SJSA1 (cell line): ENCODE measurements at regions not wholly inside any gene's neighbourhood (a gene's known extent, or its start where the extent isn't known, plus 50 kb on each side); places are given as distances from the start of the nearest gene placed in this dataset.
"Not testable (repeated sequence)": the region's sequence is repeated elsewhere in the genome, so short reads cannot be mapped to it uniquely, and the experiment has no call there.

Experiments
- DNase-seq, 2 experiments: peaks; one replicate each; pipeline ENCODE4 v3.0.0-alpha.2; 2015 to 2020; ENCODE audit warnings: low spot score in 2 of 2, low read depth in 1 of 2
- H3K27ac ChIP-seq: fragments of 250-450 bp; sonication (Bioruptor Pico); 2 replicates; pipeline ENCODE4 v1.5.1; 2020; ENCODE audit warnings: mild to moderate bottlenecking, moderate library complexity
- H3K27me3 ChIP-seq: fragments of 250-450 bp; sonication (Bioruptor Pico); replicated peaks from 2 replicates; pipeline ENCODE4 v1.5.1; 2020; ENCODE audit warnings: mild to moderate bottlenecking, moderate library complexity
- H3K36me3 ChIP-seq: fragments of 250-450 bp; sonication (Bioruptor Pico); 2 replicates; pipeline ENCODE4 v1.5.1; 2020; ENCODE audit warnings: mild to moderate bottlenecking
- H3K4me1 ChIP-seq: fragments of 250-450 bp; sonication (Bioruptor Pico); replicated peaks from 2 replicates; pipeline ENCODE4 v1.6.1; 2021; ENCODE audit warnings: mild to moderate bottlenecking
- H3K4me3 ChIP-seq: fragments of 250-450 bp; sonication (Bioruptor Pico); 2 replicates; pipeline ENCODE4 v1.5.1; 2020; ENCODE audit warnings: mild to moderate bottlenecking
- H3K9me3 ChIP-seq: fragments of 250-450 bp; sonication (Bioruptor Pico); replicated peaks from 2 replicates; pipeline ENCODE4 v1.5.1; 2020; ENCODE audit warnings: mild to moderate bottlenecking

- H3K4me3 ChIP-seq, result no peak overlapping the region
- no peaks in the 10 kb centered on the region for H3K36me3 ChIP-seq
- no peak overlapping the region for H3K27ac ChIP-seq
- H3K4me1 ChIP-seq, result no peaks in the 10 kb centered on the region
- no peaks in the 10 kb centered on the region for H3K27me3 ChIP-seq
- no peak for DNase-seq
- H3K9me3 ChIP-seq, result no peaks in the 10 kb centered on the region
Observed at GRCh38 chr2:182477774-182478173, 50.9 kb upstream of the PDE1A start.

- no peaks in the 10 kb centered on the region; the same call in 1 of the 2 replicates for H3K27me3 ChIP-seq
- H3K27ac ChIP-seq, result no peak overlapping the region
- no peaks in the 10 kb centered on the region for H3K4me1 ChIP-seq
- H3K9me3 ChIP-seq, result no peaks in the 10 kb centered on the region
- no peak overlapping the region for H3K4me3 ChIP-seq
- no peak for DNase-seq
- no peaks in the 10 kb centered on the region for H3K36me3 ChIP-seq
Observed at GRCh38 chr2:182481676-182482075, 54.8 kb upstream of the PDE1A start.

- no peak for DNase-seq
- Histone ChIP-seq H3K27ac (no peak overlapping the region), H3K27me3 (no peaks in the 10 kb centered on the region; the same call in 1 of the 2 replicates), H3K4me3 (no peak overlapping the region), H3K36me3 (no peaks in the 10 kb centered on the region), H3K4me1 (no peaks in the 10 kb centered on the region), H3K9me3 (no peaks in the 10 kb centered on the region)
Observed at GRCh38 chr2:182482511-182482910, 55.7 kb upstream of the PDE1A start.

GRCh38 chr2:182496596-182496995 is 69.8 kb upstream of the PDE1A start:
- H3K4me1 ChIP-seq, result no peaks in the 10 kb centered on the region
- H3K27ac ChIP-seq, result no peak overlapping the region
- no peaks in the 10 kb centered on the region for H3K27me3 ChIP-seq
- H3K9me3 ChIP-seq, result no peaks in the 10 kb centered on the region
- H3K36me3 ChIP-seq, result no peaks in the 10 kb centered on the region
- H3K4me3 ChIP-seq, result no peak overlapping the region
- DNase-seq, result no peak

GRCh38 chr2:182499706-182500470 is 73.1 kb upstream of the PDE1A start:
- Histone ChIP-seq H3K4me1 (peaks cover 8% of the 10 kb centered on the region; the same call in 1 of the 2 replicates), H3K4me3 (no peak overlapping the region), H3K36me3 (no peaks in the 10 kb centered on the region), H3K9me3 (no peaks in the 10 kb centered on the region), H3K27me3 (no peaks in the 10 kb centered on the region), H3K27ac (no peak overlapping the region)
- DNase-seq, result no peak

GRCh38 chr2:182503886-182504285 is 77.0 kb upstream of the PDE1A start:
- peaks cover 8% of the 10 kb centered on the region; the same call in 1 of the 2 replicates for H3K4me1 ChIP-seq

GRCh38 chr2:182504903-182505302 is 78.1 kb upstream of the PDE1A start:
- no peaks in the 10 kb centered on the region for H3K36me3 ChIP-seq
- DNase-seq, result no peak
- H3K27me3 ChIP-seq, result no peaks in the 10 kb centered on the region
- H3K4me3 ChIP-seq, result no peak overlapping the region
- H3K4me1 ChIP-seq, result peaks cover 8% of the 10 kb centered on the region; the same call in 1 of the 2 replicates
- H3K27ac ChIP-seq, result no peak overlapping the region
- no peaks in the 10 kb centered on the region for H3K9me3 ChIP-seq

More at GRCh38 chr2:182503886-182504285, 77.0 kb upstream of the PDE1A start:
- Histone ChIP-seq H3K27ac (no peak overlapping the region), H3K4me3 (no peak overlapping the region), H3K27me3 (no peaks in the 10 kb centered on the region), H3K36me3 (no peaks in the 10 kb centered on the region), H3K9me3 (no peaks in the 10 kb centered on the region)
- peak in 1 of 2 experiments; percentile 19 for DNase-seq

- Histone ChIP-seq H3K9me3 (no peaks in the 10 kb centered on the region), H3K27ac (no peak overlapping the region), H3K4me3 (no peak overlapping the region), H3K4me1 (peaks cover 8% of the 10 kb centered on the region; the same call in 1 of the 2 replicates), H3K27me3 (no peaks in the 10 kb centered on the region), H3K36me3 (no peaks in the 10 kb centered on the region)
- DNase-seq, result no peak
Observed at GRCh38 chr2:182506606-182507005, 79.8 kb upstream of the PDE1A start.

- not testable (repeated sequence) for H3K27ac ChIP-seq, H3K4me3 ChIP-seq, H3K9me3 ChIP-seq, H3K4me1 ChIP-seq, DNase-seq, H3K27me3 ChIP-seq, H3K36me3 ChIP-seq
Observed at GRCh38 chr2:182508583-182508982, 81.7 kb upstream of the PDE1A start.

GRCh38 chr2:182509216-182509615 is 82.4 kb upstream of the PDE1A start:
- Histone ChIP-seq H3K4me1 (no peaks in the 10 kb centered on the region; the same call in 1 of the 2 replicates), H3K27me3 (no peaks in the 10 kb centered on the region), H3K4me3 (no peak overlapping the region), H3K36me3 (no peaks in the 10 kb centered on the region), H3K27ac (no peak overlapping the region), H3K9me3 (no peaks in the 10 kb centered on the region)
- no peak for DNase-seq

GRCh38 chr2:182521453-182522404 is 94.9 kb upstream of the PDE1A start:
- DNase-seq, result no peak
- H3K27me3 ChIP-seq, result no peaks in the 10 kb centered on the region
- H3K36me3 ChIP-seq, result no peaks in the 10 kb centered on the region
- H3K4me3 ChIP-seq, result no peak overlapping the region
- H3K4me1 ChIP-seq, result no peaks in the 10 kb centered on the region
- H3K9me3 ChIP-seq, result no peaks in the 10 kb centered on the region
- no peak overlapping the region for H3K27ac ChIP-seq

- DNase-seq, result peak in 1 of 2 experiments; percentile 12
Observed at GRCh38 chr2:182522405-182522896, 95.6 kb upstream of the PDE1A start.

GRCh38 chr2:182522972-182523473 is 96.2 kb upstream of the PDE1A start:
- Histone ChIP-seq H3K27ac (no peak overlapping the region), H3K27me3 (no peaks in the 10 kb centered on the region), H3K4me3 (no peak overlapping the region), H3K4me1 (no peaks in the 10 kb centered on the region), H3K36me3 (no peaks in the 10 kb centered on the region), H3K9me3 (no peaks in the 10 kb centered on the region)
- DNase-seq, result no peak

More at GRCh38 chr2:182522405-182522896, 95.6 kb upstream of the PDE1A start:
- no peak overlapping the region for H3K27ac ChIP-seq
- H3K4me3 ChIP-seq, result no peak overlapping the region
- H3K27me3 ChIP-seq, result no peaks in the 10 kb centered on the region
- no peaks in the 10 kb centered on the region for H3K9me3 ChIP-seq
- no peaks in the 10 kb centered on the region for H3K4me1 ChIP-seq
- H3K36me3 ChIP-seq, result no peaks in the 10 kb centered on the region
